ENCODE measurements at regions not wholly inside any gene's neighbourhood (a gene's known extent, or its start where the extent isn't known, plus 50 kb on each side); places are given as distances from the start of the nearest gene placed in this dataset.

GRCh38 chr1:191851799-191852595 is 306.3 kb upstream of the RGS18 start:
- no peak for DNase-seq

- DNase-seq, result no peak
These were observed 305.4 kb upstream of the RGS18 start for GRCh38 chr1:191852907-191853306.

GRCh38 chr1:191857600-191857999 is 300.7 kb upstream of the RGS18 start:
- DNase-seq, result no peak

GRCh38 chr1:191865479-191865878 is 292.8 kb upstream of the RGS18 start:
- DNase-seq, result no peak

GRCh38 chr1:191866155-191866554 is 292.1 kb upstream of the RGS18 start:
- DNase-seq, result no peak

GRCh38 chr1:191869790-191870312 is 288.4 kb upstream of the RGS18 start:
- no peak for DNase-seq

GRCh38 chr1:191870490-191870889 is 287.8 kb upstream of the RGS18 start:
- no peak for DNase-seq

GRCh38 chr1:191875994-191876393 is 282.3 kb upstream of the RGS18 start:
- no peak for DNase-seq

- no peak for DNase-seq
These were observed 281.6 kb upstream of the RGS18 start for GRCh38 chr1:191876631-191877030.

- DNase-seq, result no peak
These were observed 275.4 kb upstream of the RGS18 start for GRCh38 chr1:191882870-191883269.

- no peak for DNase-seq
These were observed 271.3 kb upstream of the RGS18 start for GRCh38 chr1:191886977-191887376.

GRCh38 chr1:191888996-191889622 is 269.2 kb upstream of the RGS18 start:
- DNase-seq, result no peak

- DNase-seq, result no peak
These were observed 268.6 kb upstream of the RGS18 start for GRCh38 chr1:191889623-191890003.

- DNase-seq, result no peak
These were observed 267.7 kb upstream of the RGS18 start for GRCh38 chr1:191890433-191891088.

GRCh38 chr1:191892716-191893115 is 265.5 kb upstream of the RGS18 start:
- no peak for DNase-seq

GRCh38 chr1:191895049-191895448 is 263.2 kb upstream of the RGS18 start:
- DNase-seq, result no peak

- no peak for DNase-seq
These were observed 262.7 kb upstream of the RGS18 start for GRCh38 chr1:191895462-191896058.

GRCh38 chr1:191897134-191897533 is 261.1 kb upstream of the RGS18 start:
- DNase-seq, result no peak

- DNase-seq, result no peak
These were observed 256.6 kb upstream of the RGS18 start for GRCh38 chr1:191901651-191902050.

- no peak for DNase-seq
These were observed 253.3 kb upstream of the RGS18 start for GRCh38 chr1:191904991-191905390.

- no peak for DNase-seq
These were observed 252.5 kb upstream of the RGS18 start for GRCh38 chr1:191905781-191906180.

- no peak for DNase-seq
These were observed 251.1 kb upstream of the RGS18 start for GRCh38 chr1:191907121-191907520.

- no peak for DNase-seq
These were observed 248.0 kb upstream of the RGS18 start for GRCh38 chr1:191910245-191910644.

All from NCI-H345 (cell line).